ENCODE measurements at regions not wholly inside any gene's neighbourhood (a gene's known extent, or its start where the extent isn't known, plus 50 kb on each side); places are given as distances from the start of the nearest gene placed in this dataset.

DNA sequence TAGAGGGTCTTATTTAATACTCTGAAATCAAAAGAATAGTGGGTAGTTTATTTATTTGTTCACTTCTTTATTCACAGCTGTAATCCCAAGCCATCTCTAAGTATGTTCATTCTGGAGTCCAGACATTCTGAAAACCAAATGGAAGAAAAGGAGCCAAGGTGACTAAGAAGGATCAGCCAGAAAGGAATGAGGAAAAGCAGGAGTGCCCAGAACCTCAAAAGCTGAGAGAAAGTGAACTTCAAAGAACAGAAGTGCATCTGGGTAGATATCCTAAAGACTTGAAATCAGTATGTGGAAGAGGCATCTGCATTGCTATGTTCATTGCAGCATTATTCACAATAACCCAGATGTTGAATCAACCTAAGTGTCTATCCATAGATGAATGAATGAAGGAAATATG, 94.8 kb downstream of the VIP start:
- TF ChIP-seq NFYA (IDR thresholded peaks at IDR 0.05; ENCODE audit: borderline replicate concordance, low read depth, low read length), result no peak
- no peak for TF ChIP-seq WRNIP1 (IDR thresholded peaks at IDR 0.05; ENCODE audit: borderline replicate concordance, low read depth, low read length)
- TF ChIP-seq, protein P1, sequence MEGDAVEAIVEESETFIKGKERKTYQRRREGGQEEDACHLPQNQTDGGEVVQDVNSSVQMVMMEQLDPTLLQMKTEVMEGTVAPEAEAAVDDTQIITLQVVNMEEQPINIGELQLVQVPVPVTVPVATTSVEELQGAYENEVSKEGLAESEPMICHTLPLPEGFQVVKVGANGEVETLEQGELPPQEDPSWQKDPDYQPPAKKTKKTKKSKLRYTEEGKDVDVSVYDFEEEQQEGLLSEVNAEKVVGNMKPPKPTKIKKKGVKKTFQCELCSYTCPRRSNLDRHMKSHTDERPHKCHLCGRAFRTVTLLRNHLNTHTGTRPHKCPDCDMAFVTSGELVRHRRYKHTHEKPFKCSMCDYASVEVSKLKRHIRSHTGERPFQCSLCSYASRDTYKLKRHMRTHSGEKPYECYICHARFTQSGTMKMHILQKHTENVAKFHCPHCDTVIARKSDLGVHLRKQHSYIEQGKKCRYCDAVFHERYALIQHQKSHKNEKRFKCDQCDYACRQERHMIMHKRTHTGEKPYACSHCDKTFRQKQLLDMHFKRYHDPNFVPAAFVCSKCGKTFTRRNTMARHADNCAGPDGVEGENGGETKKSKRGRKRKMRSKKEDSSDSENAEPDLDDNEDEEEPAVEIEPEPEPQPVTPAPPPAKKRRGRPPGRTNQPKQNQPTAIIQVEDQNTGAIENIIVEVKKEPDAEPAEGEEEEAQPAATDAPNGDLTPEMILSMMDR (IDR thresholded peaks at IDR 0.05 in 2 of 3, conservative IDR thresholded peaks at IDR 0.05 in 1 of 3; ENCODE audit: control insufficient read depth in 2 of 3, extremely low read depth in 1 of 3, insufficient read depth in 1 of 3, low read depth in 3 of 3, low read length in 3 of 3), result no peak
- TF ChIP-seq, protein P2, sequence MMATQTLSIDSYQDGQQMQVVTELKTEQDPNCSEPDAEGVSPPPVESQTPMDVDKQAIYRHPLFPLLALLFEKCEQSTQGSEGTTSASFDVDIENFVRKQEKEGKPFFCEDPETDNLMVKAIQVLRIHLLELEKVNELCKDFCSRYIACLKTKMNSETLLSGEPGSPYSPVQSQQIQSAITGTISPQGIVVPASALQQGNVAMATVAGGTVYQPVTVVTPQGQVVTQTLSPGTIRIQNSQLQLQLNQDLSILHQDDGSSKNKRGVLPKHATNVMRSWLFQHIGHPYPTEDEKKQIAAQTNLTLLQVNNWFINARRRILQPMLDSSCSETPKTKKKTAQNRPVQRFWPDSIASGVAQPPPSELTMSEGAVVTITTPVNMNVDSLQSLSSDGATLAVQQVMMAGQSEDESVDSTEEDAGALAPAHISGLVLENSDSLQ (IDR thresholded peaks at IDR 0.05), result no peak
